K562 (cell line): ENCODE measurements at regions not wholly inside any gene's neighbourhood (a gene's known extent, or its start where the extent isn't known, plus 50 kb on each side); places are given as distances from the start of the nearest gene placed in this dataset.

Source experiments
- ATAC-seq: fragments of 200-7000 bp; cut with Tn5 transposase; 3 replicates; pipeline ENCODE4 v1.9.1; 2020; ENCODE audit warnings: moderate library complexity
- BruUV-seq: library from RNA; stranded (reverse); fragments of 400-500 nt; replicated peaks from 2 replicates; lab custom pipeline; 2021; lab: Mats Ljungman, UMichigan
- CTCF ChIA-PET: fragments of 300-600 bp; formaldehyde crosslinking; extraction: SDS; loops from one replicate; lab custom pipeline; 2021; ENCODE audit warnings: low intra/inter-chr PET ratio; lab: Yijun Ruan, JAX
- POLR2A ChIA-PET: fragments of 300-600, 350-650 bp; sonication (Branson Sonifier 250); formaldehyde crosslinking; extraction: SDS; loops from one replicate; lab custom pipeline; 2021; ENCODE audit warnings: antibody characterized with exemption, inconsistent platforms; lab: Yijun Ruan, JAX
- DNase-seq, 4 experiments: peaks; one replicate each; pipeline versions ENCODE4 v3.0.0 to v3.0.0-alpha.2; 2011 to 2018; ENCODE audit warnings: low spot score in 3 of 4, mixed read lengths in 3 of 4; ENCODE audit errors: extremely low read depth in 1 of 4
- FAIRE-seq: peaks from 2 replicates; lab custom pipeline; 2011; peaks lifted over from hg19 to GRCh38; lab: Jason Lieb, UNC
- H2AFZ ChIP-seq: 2 replicates; pipeline ENCODE4 v1.6.0; 2011; ENCODE audit warnings: low read depth, low read length, control low read depth, inconsistent platforms
- H3K27ac ChIP-seq: fragments of 200-600 bp; 3 replicates; pipeline ENCODE4 v1.8.0; 2011; ENCODE audit warnings: low read depth, mild to moderate bottlenecking, control low read depth, inconsistent platforms, low read length, moderate library complexity, mixed read lengths; ENCODE audit errors: extremely low read depth
- H3K27me3 ChIP-seq, 2 experiments: fragments of 300-600 bp in 1 of 2; 2 replicates in 1 of 2; 3 replicates in 1 of 2; pipeline versions ENCODE4 v1.6.0 to v1.8.0; 2011; ENCODE audit warnings: inconsistent platforms in 2 of 2, low read length in 2 of 2, mild to moderate bottlenecking in 1 of 2, mixed read lengths in 1 of 2, moderate library complexity in 1 of 2; ENCODE audit not compliant: control insufficient read depth in 2 of 2, insufficient read depth in 2 of 2
- H3K36me3 ChIP-seq: fragments of 300-600 bp; 3 replicates; pipeline ENCODE4 v1.8.0; 2011; ENCODE audit warnings: mild to moderate bottlenecking, low read length, inconsistent platforms; ENCODE audit not compliant: control insufficient read depth, insufficient read depth
- H3K4me1 ChIP-seq, 2 experiments: fragments of 200-600 bp in 1 of 2; replicated peaks in 1 of 2; 2 replicates in 1 of 2; 3 replicates in 1 of 2; pipeline versions ENCODE4 v1.5.1 to v1.8.0; 2011; ENCODE audit warnings: inconsistent platforms in 2 of 2, low read length in 2 of 2, mild to moderate bottlenecking in 1 of 2, mixed read lengths in 1 of 2, moderate library complexity in 1 of 2; ENCODE audit not compliant: control insufficient read depth in 2 of 2, insufficient read depth in 2 of 2
- H3K4me2 ChIP-seq: 2 replicates; pipeline ENCODE4 v1.6.1; 2011; ENCODE audit warnings: low read length, control low read depth, inconsistent platforms, mixed read lengths; ENCODE audit not compliant: insufficient read depth
- H3K4me3 ChIP-seq: fragments of 200-600 bp; sonication (generic), shearing (Covaris generic); 2 replicates; pipeline ENCODE4 v1.5.1; 2016; ENCODE audit warnings: control low read depth, inconsistent platforms
- H3K79me2 ChIP-seq: fragments of 200-600 bp; 3 replicates; pipeline ENCODE4 v1.8.0; 2011; ENCODE audit warnings: low read length, inconsistent platforms; ENCODE audit not compliant: control insufficient read depth, insufficient read depth
- H3K9ac ChIP-seq, 2 experiments: 2 replicates each; pipeline versions ENCODE4 v1.6.0 to v1.6.1; 2011; ENCODE audit warnings: low read depth in 2 of 2, low read length in 2 of 2, control low read depth in 1 of 2, inconsistent platforms in 1 of 2, mild to moderate bottlenecking in 1 of 2, mixed read lengths in 1 of 2; ENCODE audit not compliant: insufficient read depth in 1 of 2
- H3K9me1 ChIP-seq: one replicate; pipeline ENCODE4 v1.6.0; 2011; ENCODE audit warnings: inconsistent platforms, mild to moderate bottlenecking, low read length, moderate library complexity; ENCODE audit not compliant: control insufficient read depth, insufficient read depth
- H3K9me3 ChIP-seq: replicated peaks from 2 replicates; pipeline ENCODE4 v1.5.1; 2011; ENCODE audit warnings: low read depth, low read length, inconsistent platforms; ENCODE audit not compliant: control insufficient read depth, insufficient read depth
- H4K20me1 ChIP-seq: replicated peaks from 2 replicates; pipeline ENCODE4 v1.6.1; 2011; ENCODE audit warnings: low read length, inconsistent platforms, mixed read lengths; ENCODE audit not compliant: control insufficient read depth, insufficient read depth
- ATF2 ChIP-seq: sonication (generic); formaldehyde crosslinking; IDR thresholded peaks from 2 replicates; pipeline ENCODE4 v1.8.1; 2022; ENCODE audit warnings: missing genetic modification reagents
- DDX20 ChIP-seq: fragments of 450-650 bp; IDR thresholded peaks from 2 replicates; pipeline ENCODE4 v1.6.1; 2016; ENCODE audit warnings: missing genetic modification characterization, low read depth, mild to moderate bottlenecking, missing compliant biosample characterization, moderate library complexity
- DPF2 ChIP-seq: fragments of 450-650 bp; IDR thresholded peaks from 2 replicates; pipeline ENCODE4 v1.6.1; 2016
- EGR1 ChIP-seq: fragments of 450-650 bp; conservative IDR thresholded peaks from 2 replicates; pipeline ENCODE4 v1.6.1; 2017; ENCODE audit warnings: mild to moderate bottlenecking
- ESRRA ChIP-seq: fragments of 450-650 bp; IDR thresholded peaks from 2 replicates; pipeline ENCODE4 v1.6.1; 2014; ENCODE audit warnings: low read depth, mild to moderate bottlenecking, moderate library complexity, borderline replicate concordance
- FOXK1 ChIP-seq: sonication (generic); formaldehyde crosslinking; IDR thresholded peaks from 2 replicates; pipeline ENCODE4 v1.8.0; 2022; ENCODE audit warnings: missing genetic modification reagents, mild to moderate bottlenecking, borderline replicate concordance
- GTF2A2 ChIP-seq: IDR thresholded peaks from 2 replicates; pipeline ENCODE4 v1.6.1; 2016; ENCODE audit warnings: mild to moderate bottlenecking, missing genetic modification characterization, missing compliant biosample characterization
- NFE2 ChIP-seq: IDR thresholded peaks from 2 replicates; pipeline ENCODE4 v1.6.1; 2014; ENCODE audit warnings: antibody characterized with exemption, low read depth
- NUFIP1 ChIP-seq: fragments of 450-650 bp; IDR thresholded peaks from 2 replicates; pipeline ENCODE4 v1.6.1; 2018; ENCODE audit not compliant: partially characterized antibody
- RFX5 ChIP-seq: IDR thresholded peaks from 2 replicates; pipeline ENCODE4 v1.6.1; 2011; ENCODE audit warnings: low read depth, mild to moderate bottlenecking, improper control_type of control experiment, low read length
- YBX1 ChIP-seq: fragments of 450-650 bp; IDR thresholded peaks from 2 replicates; pipeline ENCODE4 v1.7.1; 2016; ENCODE audit warnings: mild to moderate bottlenecking
- ZBTB7A ChIP-seq: IDR thresholded peaks from 2 replicates; pipeline ENCODE4 v1.6.1; 2011; ENCODE audit warnings: low read depth, mild to moderate bottlenecking, low read length, moderate library complexity, borderline replicate concordance; ENCODE audit not compliant: control insufficient read depth
- ZKSCAN1 ChIP-seq: fragments of 150-350 bp; IDR thresholded peaks from 2 replicates; pipeline ENCODE4 v1.6.1; 2016; ENCODE audit warnings: low read depth, low read length
- ZNF140 ChIP-seq: fragments of 250-450 bp; sonication (Bioruptor Pico); IDR thresholded peaks from 2 replicates; pipeline ENCODE4 v1.8.0; 2021; ENCODE audit warnings: moderate library complexity, mild to moderate bottlenecking, inconsistent platforms
- ZNF384 ChIP-seq: IDR thresholded peaks from 2 replicates; pipeline ENCODE4 v1.6.1; 2012; ENCODE audit warnings: low read depth, low read length, improper control_type of control experiment
- ZNF644 ChIP-seq: fragments of 200-800 bp; sonication (Bioruptor generic); IDR thresholded peaks from 2 replicates; pipeline ENCODE4 v1.6.1; 2016; ENCODE audit warnings: low read depth, missing genetic modification characterization, missing compliant biosample characterization
- ZNF764 ChIP-seq: fragments of 250-450 bp; sonication (Bioruptor Pico); IDR thresholded peaks from 2 replicates; pipeline ENCODE4 v1.4.0; 2020; ENCODE audit warnings: low read depth, mild to moderate bottlenecking, moderate library complexity
- WGBS: fragments of 100-300 bp; shearing (Covaris generic); methylation state at CpG from one replicate; pipeline ENCODE4 v1.1.6; 2016; ENCODE audit warnings: low coverage, mixed read lengths; ENCODE audit not compliant: insufficient coverage; ENCODE audit errors: missing lambda C conversion rate; 5-methylcytosine and 5-hydroxymethylcytosine counted together
- in situ Hi-C: fragments of 300-500 bp; cut with MboI; formaldehyde crosslinking; loops from 4 replicates; pipeline ENCODE4 v1.15.0; 2018; ENCODE audit warnings: inconsistent platforms, mixed read lengths
- intact Hi-C: fragments of 100-400 bp; cut with micrococcal nuclease; formaldehyde crosslinking; loops from 2 replicates; pipeline ENCODE4 v1.14.2; 2022

DNA sequence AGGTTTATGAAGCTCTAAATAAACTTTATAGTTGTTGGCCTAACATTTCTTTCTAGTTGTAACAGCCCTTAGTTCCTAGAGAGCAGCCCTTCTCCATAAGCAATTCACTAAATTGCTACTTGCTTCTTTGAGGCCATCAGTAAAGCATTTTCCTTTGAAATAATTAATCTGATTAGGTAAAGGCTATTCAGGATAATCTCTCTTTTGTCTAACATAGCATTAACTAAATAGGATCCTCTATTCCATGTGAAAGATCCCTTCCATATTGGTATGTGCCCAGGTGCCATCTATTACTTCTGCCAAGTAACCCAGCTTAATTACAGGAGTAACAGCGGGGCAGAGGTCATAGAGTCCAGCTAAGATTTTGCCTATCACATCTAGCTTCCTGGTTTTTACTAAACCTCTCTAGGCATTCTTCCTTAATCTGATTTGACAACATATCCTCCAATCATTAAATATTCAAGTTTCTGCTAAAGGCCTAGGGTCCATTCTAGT, 1408.0 kb downstream of the PCDH18 start:
- FAIRE-seq (no peak), DNase-seq (no peak), ATAC-seq (no peak)
- POLR2A ChIA-PET = no interaction called here
- TF ChIP-seq EGR1 (no peak), DDX20 (tag) (no peak), ZNF140 (CRISPR knock-in tag) (no peak), ZBTB7A (no peak), ZNF644 (tag) (no peak), ZNF764 (CRISPR knock-in tag) (no peak), YBX1 (no peak), RFX5 (no peak), ZKSCAN1 (no peak), ATF2 (no peak), GTF2A2 (tag) (no peak), ZNF384 (no peak), NUFIP1 (no peak), ESRRA (no peak), DPF2 (no peak), FOXK1 (CRISPR knock-in tag) (no peak), NFE2 (no peak)
- Histone ChIP-seq H3K27me3 (no peaks in the 10 kb centered on the region), H3K36me3 (no peaks in the 10 kb centered on the region), H3K4me2 (no peak overlapping the region), H2AFZ (no peak overlapping the region), H3K4me3 (no peak overlapping the region), H3K9me3 (0 out of 2 replicates have a peak, but pooled peaks cover 1% of the 10 kb centered on the region), H3K9me1 (no peaks in the 10 kb centered on the region), H3K4me1 (no peaks in the 10 kb centered on the region), H3K79me2 (no peaks in the 10 kb centered on the region), H4K20me1 (no peaks in the 10 kb centered on the region), H3K27ac (no peak overlapping the region), H3K9ac (no peak overlapping the region)
- CTCF ChIA-PET = no interaction called here
- intact Hi-C loops (no loop called here), in situ Hi-C loops (no loop called here)
- 0% methylated on average over 1 of the region's 1 CpG for WGBS
- BruUV-seq = no TSS peak
